Neural cell (in vitro differentiated cells): ENCODE measurements at regions not wholly inside any gene's neighbourhood (a gene's known extent, or its start where the extent isn't known, plus 50 kb on each side); places are given as distances from the start of the nearest gene placed in this dataset.

ENCODE experiments used
- H2AFZ ChIP-seq: fragments of 200-600, 300-800 bp; sonication (generic), shearing (Covaris generic); 2 replicates; pipeline ENCODE4 v1.6.0; 2014; ENCODE audit warnings: low read depth, mild to moderate bottlenecking, antibody characterized with exemption, low read length, moderate library complexity
- H3F3A ChIP-seq: fragments of 200-600 bp; shearing (Covaris generic); 2 replicates; pipeline ENCODE4 v1.6.1; 2016; ENCODE audit warnings: mild to moderate bottlenecking, moderate library complexity, mixed read lengths, antibody characterized with exemption, low read length; ENCODE audit not compliant: insufficient read depth, poor library complexity, severe bottlenecking
- H3K27ac ChIP-seq: fragments of 200-600, 300-800 bp; sonication (generic), shearing (Covaris generic); 2 replicates; pipeline ENCODE4 v1.5.1; 2014; ENCODE audit warnings: mild to moderate bottlenecking, low read length, moderate library complexity
- H3K27me3 ChIP-seq: fragments of 300-800, 200-600 bp; sonication (generic), shearing (Covaris generic); 2 replicates; pipeline ENCODE4 v1.6.0; 2014; ENCODE audit warnings: mild to moderate bottlenecking, low read depth, low read length, moderate library complexity; ENCODE audit not compliant: insufficient read depth
- H3K36me3 ChIP-seq: fragments of 300-800, 200-600 bp; sonication (generic), shearing (Covaris generic); 2 replicates; pipeline ENCODE4 v1.5.1; 2014; ENCODE audit warnings: mild to moderate bottlenecking, antibody characterized with exemption, low read length, moderate library complexity; ENCODE audit not compliant: insufficient read depth
- H3K4me2 ChIP-seq: fragments of 300-800, 200-600 bp; sonication (generic), shearing (Covaris generic); 2 replicates; pipeline ENCODE4 v1.6.0; 2014; ENCODE audit warnings: mild to moderate bottlenecking, low read length
- H3K4me3 ChIP-seq: fragments of 300-800, 200-600 bp; sonication (generic), shearing (Covaris generic); 2 replicates; pipeline ENCODE4 v1.5.1; 2014; ENCODE audit warnings: mild to moderate bottlenecking, low read length, moderate library complexity
- H3K79me2 ChIP-seq: fragments of 200-600 bp; shearing (Covaris generic); replicated peaks from 2 replicates; pipeline ENCODE4 v1.6.0; 2014; ENCODE audit warnings: mild to moderate bottlenecking, low read length, moderate library complexity; ENCODE audit not compliant: insufficient read depth
- H3K9ac ChIP-seq: fragments of 300-800, 200-600 bp; sonication (generic), shearing (Covaris generic); 2 replicates; pipeline ENCODE4 v1.6.1; 2016; ENCODE audit warnings: mild to moderate bottlenecking, low read length, mixed read lengths
- H3K9me2 ChIP-seq: fragments of 200-600 bp; shearing (Covaris generic); 2 replicates; pipeline ENCODE4 v1.6.1; 2016; ENCODE audit warnings: mild to moderate bottlenecking, low read length, mixed read lengths; ENCODE audit not compliant: insufficient read depth
- H3K9me3 ChIP-seq: fragments of 200-600, 300-800 bp; sonication (generic), shearing (Covaris generic); 2 replicates; pipeline ENCODE4 v1.6.1; 2016; ENCODE audit warnings: mild to moderate bottlenecking, mixed run types, low read length, moderate library complexity, mixed read lengths
- H4K20me1 ChIP-seq: fragments of 200-600 bp; shearing (Covaris generic); 2 replicates; pipeline ENCODE4 v1.6.1; 2016; ENCODE audit warnings: mild to moderate bottlenecking, mixed run types; ENCODE audit not compliant: insufficient read depth
- EP300 ChIP-seq: fragments of 450-650 bp; conservative IDR thresholded peaks from 2 replicates; pipeline ENCODE4 v1.6.1; 2014; ENCODE audit warnings: antibody characterized with exemption, mild to moderate bottlenecking, moderate library complexity; ENCODE audit not compliant: poor library complexity, severe bottlenecking
- EZH2 ChIP-seq: fragments of 200-600, 300-800 bp; shearing (Covaris generic), sonication (generic); IDR thresholded peaks from 2 replicates; pipeline ENCODE4 v1.6.1; 2014; ENCODE audit warnings: antibody characterized with exemption, low read length, borderline replicate concordance, mild to moderate bottlenecking; ENCODE audit not compliant: insufficient read depth, poor library complexity, severe bottlenecking
- MXI1 ChIP-seq: fragments of 450-650 bp; conservative IDR thresholded peaks from 2 replicates; pipeline ENCODE4 v1.6.1; 2014; ENCODE audit warnings: antibody characterized with exemption, mild to moderate bottlenecking; ENCODE audit not compliant: poor library complexity, severe bottlenecking
- POLR2AphosphoS5 ChIP-seq: IDR thresholded peaks from 2 replicates; pipeline ENCODE4 v1.6.1; 2012
- RAD21 ChIP-seq: fragments of 450-650 bp; conservative IDR thresholded peaks from 2 replicates; pipeline ENCODE4 v1.6.1; 2014; ENCODE audit warnings: antibody characterized with exemption, mild to moderate bottlenecking, moderate library complexity
- SMC3 ChIP-seq: fragments of 450-650 bp; conservative IDR thresholded peaks from 2 replicates; pipeline ENCODE4 v1.6.1; 2014; ENCODE audit warnings: antibody characterized with exemption, mild to moderate bottlenecking, moderate library complexity; ENCODE audit not compliant: poor library complexity
- TAF1 ChIP-seq: IDR thresholded peaks from 2 replicates; pipeline ENCODE4 v1.6.1; 2012; ENCODE audit warnings: low read depth
- TF ChIP-seq, protein P1 (sequence below): IDR thresholded peaks from 2 replicates; pipeline ENCODE4 v1.6.1; 2012; ENCODE audit warnings: borderline replicate concordance
- TF ChIP-seq, protein P2 (sequence below): fragments of 450-650 bp; IDR thresholded peaks from 2 replicates; pipeline ENCODE4 v1.5.1; 2014; ENCODE audit warnings: antibody characterized with exemption, mild to moderate bottlenecking, moderate library complexity; ENCODE audit not compliant: poor library complexity, severe bottlenecking

DNA sequence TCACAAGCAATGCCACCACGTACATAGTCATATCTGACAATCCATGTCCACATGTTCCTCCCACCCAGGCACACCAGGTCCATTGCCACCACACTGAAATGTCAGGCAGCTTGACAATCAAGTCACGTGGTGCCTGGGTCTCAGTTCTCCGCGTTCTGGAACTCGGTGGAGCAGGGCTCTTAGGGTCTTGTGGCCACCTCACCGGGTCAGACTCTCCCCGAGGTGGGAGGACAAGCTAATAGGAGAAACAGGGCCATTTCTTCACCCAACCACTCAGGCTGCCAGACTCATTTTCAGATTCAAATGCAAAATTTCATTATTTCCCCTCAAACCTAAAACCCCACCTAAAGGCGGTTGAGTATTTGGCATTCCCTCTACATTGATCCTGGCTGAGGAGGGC is 200.5 kb upstream of the GAS1 start (continued):
- TF ChIP-seq, protein P1, sequence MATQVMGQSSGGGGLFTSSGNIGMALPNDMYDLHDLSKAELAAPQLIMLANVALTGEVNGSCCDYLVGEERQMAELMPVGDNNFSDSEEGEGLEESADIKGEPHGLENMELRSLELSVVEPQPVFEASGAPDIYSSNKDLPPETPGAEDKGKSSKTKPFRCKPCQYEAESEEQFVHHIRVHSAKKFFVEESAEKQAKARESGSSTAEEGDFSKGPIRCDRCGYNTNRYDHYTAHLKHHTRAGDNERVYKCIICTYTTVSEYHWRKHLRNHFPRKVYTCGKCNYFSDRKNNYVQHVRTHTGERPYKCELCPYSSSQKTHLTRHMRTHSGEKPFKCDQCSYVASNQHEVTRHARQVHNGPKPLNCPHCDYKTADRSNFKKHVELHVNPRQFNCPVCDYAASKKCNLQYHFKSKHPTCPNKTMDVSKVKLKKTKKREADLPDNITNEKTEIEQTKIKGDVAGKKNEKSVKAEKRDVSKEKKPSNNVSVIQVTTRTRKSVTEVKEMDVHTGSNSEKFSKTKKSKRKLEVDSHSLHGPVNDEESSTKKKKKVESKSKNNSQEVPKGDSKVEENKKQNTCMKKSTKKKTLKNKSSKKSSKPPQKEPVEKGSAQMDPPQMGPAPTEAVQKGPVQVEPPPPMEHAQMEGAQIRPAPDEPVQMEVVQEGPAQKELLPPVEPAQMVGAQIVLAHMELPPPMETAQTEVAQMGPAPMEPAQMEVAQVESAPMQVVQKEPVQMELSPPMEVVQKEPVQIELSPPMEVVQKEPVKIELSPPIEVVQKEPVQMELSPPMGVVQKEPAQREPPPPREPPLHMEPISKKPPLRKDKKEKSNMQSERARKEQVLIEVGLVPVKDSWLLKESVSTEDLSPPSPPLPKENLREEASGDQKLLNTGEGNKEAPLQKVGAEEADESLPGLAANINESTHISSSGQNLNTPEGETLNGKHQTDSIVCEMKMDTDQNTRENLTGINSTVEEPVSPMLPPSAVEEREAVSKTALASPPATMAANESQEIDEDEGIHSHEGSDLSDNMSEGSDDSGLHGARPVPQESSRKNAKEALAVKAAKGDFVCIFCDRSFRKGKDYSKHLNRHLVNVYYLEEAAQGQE: no peak
- TF ChIP-seq POLR2AphosphoS5 (no peak), SMC3 (no peak)

DNA sequence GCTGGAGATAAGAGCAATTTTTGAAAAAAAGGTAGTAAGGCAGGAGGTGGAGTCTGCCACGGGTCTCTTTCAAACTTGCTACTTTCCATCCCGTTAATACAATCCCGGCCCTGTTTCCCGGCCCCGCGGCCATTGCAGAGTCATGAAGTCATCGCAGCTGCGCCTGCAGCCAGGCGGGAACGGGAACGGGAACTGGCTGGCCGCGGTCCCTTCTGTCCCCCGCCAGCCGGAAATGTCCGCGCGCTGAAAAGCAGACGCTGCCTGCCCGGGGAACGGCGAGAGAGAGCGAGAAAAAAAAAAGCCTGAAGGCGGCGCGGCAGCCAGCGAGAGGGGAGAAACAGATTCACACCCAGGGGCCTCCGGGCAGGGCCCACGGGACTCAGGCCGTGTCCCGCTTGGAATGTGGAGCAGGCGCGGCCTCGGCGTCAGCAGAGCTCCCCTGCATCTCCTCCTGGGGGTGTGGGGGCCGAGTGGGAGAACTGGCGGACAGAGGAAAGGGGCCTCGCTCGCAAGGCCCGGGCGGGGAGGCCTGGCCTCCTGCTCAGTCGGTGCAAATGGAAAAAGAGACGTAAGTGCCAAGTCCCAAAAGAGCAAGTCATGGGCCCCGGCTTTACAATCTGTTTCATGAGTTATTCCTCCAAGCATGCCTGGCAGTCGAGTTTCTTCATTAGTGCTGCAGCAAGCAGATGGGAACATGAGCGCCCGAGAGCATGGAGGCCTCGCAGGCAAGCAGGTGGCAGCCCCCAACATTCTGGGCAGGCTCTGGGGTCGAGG is 201.2 kb upstream of the GAS1 start:
- Histone ChIP-seq H3K4me2 (no peak overlapping the region), H3K27ac (no peak overlapping the region), H3F3A (no peaks in the 10 kb centered on the region), H3K79me2 (no peaks in the 10 kb centered on the region), H3K27me3 (no peaks in the 10 kb centered on the region), H3K9me3 (no peaks in the 10 kb centered on the region), H2AFZ (no peak overlapping the region), H4K20me1 (no peaks in the 10 kb centered on the region), H3K4me3 (no peak overlapping the region), H3K9ac (no peak overlapping the region), H3K9me2 (no peaks in the 10 kb centered on the region), H3K36me3 (no peaks in the 10 kb centered on the region)
- TF ChIP-seq RAD21 (no peak), SMC3 (no peak), EZH2 (no peak), TAF1 (no peak), POLR2AphosphoS5 (no peak), EP300 (no peak), MXI1 (no peak)
- TF ChIP-seq, protein P1: no peak
- TF ChIP-seq, protein P2, sequence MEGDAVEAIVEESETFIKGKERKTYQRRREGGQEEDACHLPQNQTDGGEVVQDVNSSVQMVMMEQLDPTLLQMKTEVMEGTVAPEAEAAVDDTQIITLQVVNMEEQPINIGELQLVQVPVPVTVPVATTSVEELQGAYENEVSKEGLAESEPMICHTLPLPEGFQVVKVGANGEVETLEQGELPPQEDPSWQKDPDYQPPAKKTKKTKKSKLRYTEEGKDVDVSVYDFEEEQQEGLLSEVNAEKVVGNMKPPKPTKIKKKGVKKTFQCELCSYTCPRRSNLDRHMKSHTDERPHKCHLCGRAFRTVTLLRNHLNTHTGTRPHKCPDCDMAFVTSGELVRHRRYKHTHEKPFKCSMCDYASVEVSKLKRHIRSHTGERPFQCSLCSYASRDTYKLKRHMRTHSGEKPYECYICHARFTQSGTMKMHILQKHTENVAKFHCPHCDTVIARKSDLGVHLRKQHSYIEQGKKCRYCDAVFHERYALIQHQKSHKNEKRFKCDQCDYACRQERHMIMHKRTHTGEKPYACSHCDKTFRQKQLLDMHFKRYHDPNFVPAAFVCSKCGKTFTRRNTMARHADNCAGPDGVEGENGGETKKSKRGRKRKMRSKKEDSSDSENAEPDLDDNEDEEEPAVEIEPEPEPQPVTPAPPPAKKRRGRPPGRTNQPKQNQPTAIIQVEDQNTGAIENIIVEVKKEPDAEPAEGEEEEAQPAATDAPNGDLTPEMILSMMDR: no peak
